Fibroblast of villous mesenchyme (primary cell): ENCODE measurements at regions not wholly inside any gene's neighbourhood (a gene's known extent, or its start where the extent isn't known, plus 50 kb on each side); places are given as distances from the start of the nearest gene placed in this dataset.

Experiments used
- DNase-seq: peaks from one replicate; pipeline ENCODE4 v3.0.0-alpha.2; 2010; ENCODE audit warnings: low read depth
- H3K4me3 ChIP-seq: 2 replicates; pipeline ENCODE4 v1.5.1; 2011; ENCODE audit warnings: low read depth, mild to moderate bottlenecking, low read length
- CTCF ChIP-seq: IDR thresholded peaks from 2 replicates; pipeline ENCODE4 v1.5.1; 2012; ENCODE audit warnings: low read depth, mild to moderate bottlenecking, low read length; ENCODE audit not compliant: insufficient read depth

- no peak overlapping the region for H3K4me3 ChIP-seq
- no peak for TF ChIP-seq CTCF
- DNase-seq, result no peak
Observed at GRCh38 chr4:135838889-135839288, 1637.3 kb upstream of the PABPC4L start.

GRCh38 chr4:135834471-135834870, 1632.9 kb upstream of the PABPC4L start:
- no peak for TF ChIP-seq CTCF
- no peak overlapping the region for H3K4me3 ChIP-seq
- no peak for DNase-seq

- no peak for DNase-seq
- H3K4me3 ChIP-seq, result no peak overlapping the region
- no peak for TF ChIP-seq CTCF
Observed at GRCh38 chr4:135833529-135833928, 1631.9 kb upstream of the PABPC4L start.

GRCh38 chr4:135824759-135825296, 1623.2 kb upstream of the PABPC4L start:
- TF ChIP-seq CTCF, result no peak
- DNase-seq, result no peak
- H3K4me3 ChIP-seq, result no peak overlapping the region

- no peak for DNase-seq
- no peak overlapping the region for H3K4me3 ChIP-seq
- TF ChIP-seq CTCF, result no peak
Observed at GRCh38 chr4:135804785-135805184, 1603.2 kb upstream of the PABPC4L start.

- TF ChIP-seq CTCF, result no peak
- DNase-seq, result no peak
- H3K4me3 ChIP-seq, result no peak overlapping the region
Observed at GRCh38 chr4:135777361-135777760, 1575.8 kb upstream of the PABPC4L start.

GRCh38 chr4:135775909-135776308, 1574.3 kb upstream of the PABPC4L start:
- H3K4me3 ChIP-seq, result no peak overlapping the region
- no peak for DNase-seq
- no peak for TF ChIP-seq CTCF
